Stimulated activated CD8-positive, alpha-beta memory T cell treated with anti-CD3 and anti-CD28 coated beads, Interleukin-12 subunit alpha, Interleukin-12 subunit beta, amount 100 ng/mL, for 4 hours (primary cell): ENCODE measurements at regions not wholly inside any gene's neighbourhood (a gene's known extent, or its start where the extent isn't known, plus 50 kb on each side); places are given as distances from the start of the nearest gene placed in this dataset.
"Not testable (repeated sequence)": the region's sequence is repeated elsewhere in the genome, so short reads cannot be mapped to it uniquely, and the experiment has no call there.

Experiments used
- DNase-seq: peaks from one replicate; pipeline ENCODE4 v3.0.0-alpha.2; 2020; ENCODE audit warnings: low read depth

DNA sequence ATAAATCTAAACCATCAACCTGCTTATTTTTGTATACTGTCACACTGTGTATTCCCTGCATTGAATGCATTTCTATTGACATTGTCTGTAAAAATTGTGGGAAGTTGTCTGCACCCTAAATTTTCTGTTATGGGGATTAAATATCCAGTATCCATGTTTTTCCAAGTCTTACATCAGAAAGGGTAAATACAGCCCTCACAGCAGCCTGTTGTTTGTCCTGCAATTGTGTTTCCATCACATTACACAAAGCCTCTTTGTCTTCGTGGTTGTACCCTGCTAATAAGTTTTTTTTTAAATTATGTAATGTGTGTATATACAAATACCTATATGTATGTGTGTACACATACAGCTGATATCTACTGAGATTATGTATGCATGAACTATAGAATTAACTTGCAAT is 109.2 kb upstream of the PTPN20 start:
- DNase-seq: not testable (repeated sequence)

DNA sequence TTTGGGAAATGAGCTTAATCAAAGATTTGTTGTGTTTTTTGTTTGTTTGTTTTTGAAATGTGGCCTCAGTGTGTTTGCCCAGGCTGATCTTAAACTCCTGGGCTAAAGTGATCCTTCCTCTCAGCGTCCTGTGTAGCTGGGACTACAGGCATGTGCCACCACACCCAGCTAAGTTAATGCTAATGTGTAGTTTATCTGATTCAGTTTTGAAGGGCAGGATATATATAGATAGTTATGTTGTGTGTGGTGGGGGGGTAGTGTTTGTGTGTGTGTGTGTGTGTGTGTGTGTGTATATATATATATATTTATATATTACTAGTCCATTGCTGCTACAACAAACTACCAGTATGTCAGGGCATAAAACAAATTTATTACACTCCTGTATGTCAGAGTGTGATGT is 108.1 kb upstream of the PTPN20 start:
- not testable (repeated sequence) for DNase-seq

DNA sequence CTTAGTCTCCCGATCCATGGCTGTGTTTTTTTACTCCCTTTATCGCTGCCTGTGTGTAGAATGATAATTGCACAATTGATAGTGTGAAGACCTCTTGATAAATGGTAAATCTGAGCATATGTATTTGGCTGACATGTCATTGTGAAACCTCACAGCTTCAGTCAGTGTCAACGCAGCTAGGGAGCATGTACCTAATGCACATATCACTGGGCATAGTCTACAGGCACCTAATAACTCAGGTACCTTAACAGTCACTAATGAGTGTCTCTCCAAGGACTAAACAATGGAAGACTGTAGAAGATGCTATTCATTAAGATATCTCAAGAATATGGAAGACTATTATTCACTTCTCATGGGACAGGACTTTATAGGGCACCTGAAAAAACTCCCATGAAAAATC is 101.0 kb upstream of the PTPN20 start:
- DNase-seq: not testable (repeated sequence)

DNA sequence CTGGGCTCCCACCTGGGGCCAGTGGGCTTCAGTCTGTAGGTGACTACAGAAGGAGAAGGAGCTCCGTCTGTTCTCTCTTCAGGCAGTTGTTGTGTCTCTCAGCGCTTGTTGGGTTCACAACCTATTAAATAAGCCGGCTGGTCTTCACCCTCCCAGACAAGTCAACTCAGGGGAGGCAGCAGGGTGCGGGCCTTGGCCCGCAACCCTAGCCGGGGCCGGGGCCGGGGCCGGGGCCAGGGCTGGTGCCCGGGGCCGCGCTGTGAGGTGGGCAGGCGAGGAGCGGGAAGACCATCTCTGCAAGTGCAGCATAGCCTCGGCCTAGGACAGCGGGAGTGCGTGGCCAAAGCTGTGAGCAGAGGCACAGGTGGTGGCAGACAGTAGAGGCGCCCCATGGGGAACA is 95.1 kb upstream of the PTPN20 start:
- DNase-seq: not testable (repeated sequence)

DNA sequence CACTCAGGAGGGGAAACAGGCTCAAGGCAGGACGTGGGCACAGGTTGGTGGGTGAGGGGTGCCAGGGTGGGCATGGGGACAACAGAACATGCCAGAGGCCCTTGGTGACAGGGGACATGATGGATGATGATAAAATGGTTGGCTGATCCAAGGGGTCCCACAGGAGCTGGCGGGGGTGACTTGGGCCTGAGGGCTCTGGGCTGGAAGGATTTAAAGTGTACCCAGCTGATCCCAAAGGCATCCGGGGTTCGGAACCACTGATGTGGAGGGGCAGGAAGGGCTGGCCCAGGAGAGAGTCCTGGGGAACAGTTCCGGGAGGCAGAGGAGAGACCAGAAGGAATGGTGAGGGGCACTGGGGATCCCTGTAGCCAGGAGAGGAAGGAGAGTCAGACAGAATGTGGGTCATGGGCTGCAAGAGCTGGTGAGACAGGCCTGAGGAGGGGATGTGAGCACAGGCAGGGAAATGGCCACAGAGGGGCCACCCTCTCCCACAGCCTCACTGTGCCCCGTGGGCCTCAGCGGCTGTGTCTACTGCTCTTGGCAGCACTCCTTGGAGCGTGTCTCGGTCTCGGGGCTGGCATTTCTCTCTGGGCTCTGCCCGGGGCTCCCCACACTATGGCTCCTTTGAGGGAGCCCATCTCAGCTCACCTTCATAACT is 70.7 kb upstream of the PTPN20 start:
- DNase-seq: not testable (repeated sequence)

DNA sequence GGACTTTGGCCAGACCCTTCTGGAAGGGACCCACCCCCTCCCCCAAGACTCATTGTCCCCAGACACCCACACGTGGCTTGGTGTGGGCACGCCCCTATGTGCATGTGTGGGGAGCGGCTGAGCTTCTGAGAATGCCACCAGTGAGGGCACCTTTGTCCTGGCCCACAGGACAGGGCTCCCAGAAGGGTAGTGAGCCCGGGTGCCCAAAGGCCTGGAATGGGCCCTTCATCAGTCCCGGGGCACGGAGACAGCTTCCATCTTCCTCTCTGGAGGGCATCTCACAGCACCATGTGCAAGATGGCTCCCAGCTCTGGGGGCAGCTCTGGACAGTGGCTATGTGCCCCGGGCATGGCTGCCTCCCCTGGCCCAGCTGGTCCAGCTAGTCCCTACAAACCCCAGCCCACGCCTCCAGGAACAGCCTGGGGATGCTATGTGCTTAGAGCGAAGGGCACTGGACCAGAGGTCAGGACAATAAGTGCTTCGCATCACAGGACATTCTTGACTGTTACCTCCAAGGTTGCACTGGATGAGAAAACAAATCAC is 70.1 kb upstream of the PTPN20 start:
- not testable (repeated sequence) for DNase-seq

DNA sequence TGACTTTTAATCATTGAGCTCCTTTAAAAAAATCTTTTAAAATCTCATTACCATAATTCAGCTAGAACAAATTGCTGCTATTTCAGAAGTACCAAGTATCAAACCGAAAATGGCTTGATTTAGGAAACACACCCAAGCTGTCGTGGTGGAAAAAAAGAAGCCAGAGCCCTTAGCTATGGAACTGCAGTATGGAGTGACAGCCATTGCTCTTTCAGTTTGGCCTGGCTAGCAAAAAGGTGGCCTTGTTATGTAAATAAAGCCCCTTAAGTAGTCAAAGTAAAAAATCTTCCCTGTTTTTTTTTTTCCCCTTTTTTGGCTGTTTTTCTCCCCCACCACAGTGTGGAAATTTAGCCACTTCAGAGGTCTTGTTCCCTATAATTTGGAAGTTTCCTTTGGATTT is 66.0 kb upstream of the PTPN20 start:
- DNase-seq: not testable (repeated sequence)

DNA sequence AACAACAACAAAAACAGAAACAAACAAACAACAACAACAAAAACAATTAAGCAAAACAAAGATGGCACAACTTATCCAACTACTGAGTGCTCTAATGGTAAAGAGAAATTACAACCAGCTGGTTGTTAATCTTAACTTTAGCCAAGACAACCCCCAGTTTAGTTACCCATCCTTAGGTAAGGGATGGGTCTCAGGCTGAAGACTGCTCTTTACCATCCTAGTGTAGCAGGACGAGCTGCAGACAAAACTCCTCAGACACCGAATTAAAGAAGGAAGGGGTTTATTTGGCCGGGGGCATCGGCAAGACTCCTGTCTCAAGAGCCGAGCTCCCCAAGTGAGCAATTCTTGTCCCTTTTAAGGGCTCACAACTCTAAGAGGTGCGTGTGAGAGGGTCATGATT is 65.6 kb upstream of the PTPN20 start:
- not testable (repeated sequence) for DNase-seq

DNA sequence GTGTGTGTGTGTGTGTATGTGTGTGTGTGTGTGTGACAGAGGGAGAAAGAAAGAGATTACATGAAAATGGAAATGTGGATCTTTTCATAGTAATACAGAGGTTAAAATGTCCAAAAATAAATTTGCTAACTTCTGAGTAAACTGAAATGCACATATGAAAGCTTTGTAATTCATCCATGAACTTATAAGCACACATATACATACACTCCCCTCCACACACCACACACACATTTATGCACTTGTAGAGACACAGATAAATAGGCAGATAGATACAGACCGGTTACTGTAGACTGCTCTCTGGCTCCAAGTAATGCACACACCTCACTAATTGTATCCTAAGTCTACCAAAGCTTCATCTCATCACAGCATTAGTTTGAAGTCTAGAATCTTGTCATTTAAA is 50.5 kb upstream of the PTPN20 start:
- DNase-seq: not testable (repeated sequence)
